Hepatocyte (in vitro differentiated cells): ENCODE measurements at regions not wholly inside any gene's neighbourhood (a gene's known extent, or its start where the extent isn't known, plus 50 kb on each side); places are given as distances from the start of the nearest gene placed in this dataset.

ENCODE experiments used
- EZH2phosphoT487 ChIP-seq: fragments of 200-600 bp; sonication (generic); IDR thresholded peaks from one replicate; pipeline ENCODE4 v1.6.1; 2018; ENCODE audit warnings: antibody characterized with exemption, mild to moderate bottlenecking, low read depth, moderate library complexity; ENCODE audit not compliant: unreplicated experiment, severe bottlenecking
- TF ChIP-seq, protein P1 (sequence below): fragments of 200-600 bp; sonication (generic); IDR thresholded peaks from 2 replicates; pipeline ENCODE4 v1.5.1; 2016; ENCODE audit warnings: antibody characterized with exemption, mild to moderate bottlenecking; ENCODE audit not compliant: poor library complexity

GRCh38 chr9:30943446-30944224 lies 1440.8 kb upstream of the ACO1 start:
- TF ChIP-seq, protein P1, sequence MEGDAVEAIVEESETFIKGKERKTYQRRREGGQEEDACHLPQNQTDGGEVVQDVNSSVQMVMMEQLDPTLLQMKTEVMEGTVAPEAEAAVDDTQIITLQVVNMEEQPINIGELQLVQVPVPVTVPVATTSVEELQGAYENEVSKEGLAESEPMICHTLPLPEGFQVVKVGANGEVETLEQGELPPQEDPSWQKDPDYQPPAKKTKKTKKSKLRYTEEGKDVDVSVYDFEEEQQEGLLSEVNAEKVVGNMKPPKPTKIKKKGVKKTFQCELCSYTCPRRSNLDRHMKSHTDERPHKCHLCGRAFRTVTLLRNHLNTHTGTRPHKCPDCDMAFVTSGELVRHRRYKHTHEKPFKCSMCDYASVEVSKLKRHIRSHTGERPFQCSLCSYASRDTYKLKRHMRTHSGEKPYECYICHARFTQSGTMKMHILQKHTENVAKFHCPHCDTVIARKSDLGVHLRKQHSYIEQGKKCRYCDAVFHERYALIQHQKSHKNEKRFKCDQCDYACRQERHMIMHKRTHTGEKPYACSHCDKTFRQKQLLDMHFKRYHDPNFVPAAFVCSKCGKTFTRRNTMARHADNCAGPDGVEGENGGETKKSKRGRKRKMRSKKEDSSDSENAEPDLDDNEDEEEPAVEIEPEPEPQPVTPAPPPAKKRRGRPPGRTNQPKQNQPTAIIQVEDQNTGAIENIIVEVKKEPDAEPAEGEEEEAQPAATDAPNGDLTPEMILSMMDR, result no peak
- no peak for TF ChIP-seq EZH2phosphoT487
